ENCODE measurements at regions not wholly inside any gene's neighbourhood (a gene's known extent, or its start where the extent isn't known, plus 50 kb on each side); places are given as distances from the start of the nearest gene placed in this dataset.

GRCh38 chr9:91150998-91151717 is 210.6 kb downstream of the AUH start:
- no peak overlapping the region for H3K4me3 ChIP-seq (ENCODE audit: low read depth, low read length)
- TF ChIP-seq CTCF (IDR thresholded peaks at IDR 0.05; ENCODE audit: low read depth, low read length), result no peak

DNA sequence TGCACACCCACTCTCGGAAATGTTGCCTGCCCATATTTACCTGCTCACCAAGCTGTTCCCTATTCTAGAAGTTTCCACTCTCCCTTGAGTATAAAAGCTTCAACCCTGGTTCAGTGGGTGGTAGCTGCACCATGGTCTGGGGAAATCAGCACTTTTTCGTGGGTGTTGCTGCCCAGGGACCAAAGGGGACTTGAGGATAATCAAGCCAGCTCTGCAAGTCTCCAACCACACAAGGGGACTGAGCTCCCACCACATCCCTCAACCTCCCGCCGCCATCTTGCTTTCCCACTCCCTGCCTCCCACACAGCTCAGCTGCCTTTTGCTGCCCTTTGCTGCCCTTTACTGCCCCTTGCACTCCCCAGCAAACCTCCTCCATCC is 210.0 kb downstream of the AUH start:
- no peak overlapping the region for H3K4me3 ChIP-seq (ENCODE audit: low read depth, low read length)
- no peak for TF ChIP-seq CTCF (IDR thresholded peaks at IDR 0.05; ENCODE audit: low read depth, low read length)

DNA sequence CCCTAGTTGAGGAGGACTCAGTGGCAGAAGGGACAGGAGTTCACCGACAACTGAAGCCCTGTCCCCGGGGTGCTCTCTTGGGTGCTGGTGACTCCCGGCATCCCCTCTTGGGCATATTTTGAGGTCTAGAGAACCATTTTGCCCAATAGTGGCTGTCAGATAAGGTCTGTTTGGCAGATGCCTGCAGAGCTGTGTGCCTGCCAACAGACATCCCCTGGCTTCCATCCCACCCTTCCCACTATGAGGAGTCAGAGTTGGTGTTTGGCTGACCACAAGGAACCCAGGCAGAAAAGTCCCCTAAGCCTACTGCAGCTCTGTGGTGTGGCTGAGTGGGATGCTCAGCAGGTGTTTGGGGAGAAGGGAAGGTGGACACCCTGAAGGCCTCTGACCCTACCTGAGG is 207.0 kb downstream of the AUH start:
- no peak overlapping the region for H3K4me3 ChIP-seq (ENCODE audit: low read depth, low read length)
- TF ChIP-seq CTCF (IDR thresholded peaks at IDR 0.05; ENCODE audit: low read depth, low read length), result no peak

GRCh38 chr9:91155181-91155580 is 206.5 kb downstream of the AUH start:
- no peak overlapping the region for H3K4me3 ChIP-seq (ENCODE audit: low read depth, low read length)
- no peak for TF ChIP-seq CTCF (IDR thresholded peaks at IDR 0.05; ENCODE audit: low read depth, low read length)

DNA sequence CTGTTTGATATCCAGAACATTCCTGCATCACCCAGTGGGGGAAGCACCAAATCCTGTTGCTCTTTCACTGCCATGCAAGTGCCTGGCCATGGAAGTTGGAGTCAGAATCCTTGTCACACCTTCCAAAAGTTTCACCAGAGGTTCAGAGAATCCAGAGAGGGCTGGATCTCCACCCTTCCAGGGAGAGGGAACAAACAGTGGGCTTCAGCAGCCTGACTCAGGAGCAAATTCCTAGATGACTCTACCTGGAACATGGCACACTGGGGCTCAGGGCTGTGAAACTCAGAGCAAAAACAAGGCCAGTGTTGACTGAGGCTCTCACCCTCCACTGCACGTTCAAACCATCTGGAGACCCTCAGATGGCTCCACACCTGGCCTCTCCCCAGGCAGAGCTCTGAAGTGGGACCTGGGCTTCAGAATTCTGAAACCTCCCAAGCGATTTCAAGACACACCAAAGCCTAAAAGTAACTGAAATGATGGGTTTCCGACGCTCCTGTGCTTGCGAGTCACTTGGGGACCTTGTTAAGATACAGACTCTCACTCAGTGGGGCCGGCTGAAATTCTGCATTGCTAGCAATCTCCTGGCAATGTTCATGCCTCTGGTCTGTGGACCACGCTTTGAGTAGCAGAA is 205.9 kb downstream of the AUH start:
- H3K4me3 ChIP-seq (ENCODE audit: low read depth, low read length), result no peak overlapping the region
- no peak for TF ChIP-seq CTCF (IDR thresholded peaks at IDR 0.05; ENCODE audit: low read depth, low read length)

DNA sequence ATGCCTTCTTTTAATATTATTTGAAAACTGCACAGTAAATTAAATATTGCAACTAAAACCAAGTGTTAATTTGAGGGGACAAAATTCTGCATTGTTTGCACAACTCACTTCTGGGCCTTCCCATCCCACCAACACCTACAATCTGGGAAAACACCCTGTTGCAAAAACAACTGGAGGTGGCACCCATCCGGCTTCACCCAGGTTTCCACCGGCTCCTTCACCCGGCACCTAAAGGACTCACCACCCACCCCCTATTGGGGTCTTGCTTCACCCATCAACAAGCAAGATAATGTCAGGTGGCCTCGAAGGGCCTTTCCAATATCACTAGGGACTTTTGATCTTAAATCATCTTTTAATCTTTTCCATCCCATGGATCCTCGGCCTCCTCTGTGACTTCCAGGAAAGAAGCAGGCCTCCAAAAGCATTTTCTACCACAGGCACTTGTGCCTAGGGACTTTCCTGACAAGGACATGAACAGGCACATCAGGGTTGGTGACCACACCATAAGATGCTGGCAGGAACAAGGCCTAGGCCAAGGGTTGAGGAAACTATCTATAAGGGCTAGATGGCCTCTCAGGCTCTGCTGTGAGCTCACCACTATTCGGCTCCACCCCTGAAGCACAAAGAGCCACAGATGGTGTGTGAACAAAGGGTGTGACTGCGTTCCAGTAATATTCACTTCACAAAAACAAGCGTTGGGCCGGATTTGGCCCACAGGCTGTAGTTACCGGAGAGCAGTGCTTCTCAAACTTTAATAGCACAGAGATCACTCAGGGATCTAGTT is 205.1 kb downstream of the AUH start:
- no peak overlapping the region for H3K4me3 ChIP-seq (ENCODE audit: low read depth, low read length)
- no peak for TF ChIP-seq CTCF (IDR thresholded peaks at IDR 0.05; ENCODE audit: low read depth, low read length)

GRCh38 chr9:91157883-91158282 is 203.8 kb downstream of the AUH start:
- H3K4me3 ChIP-seq (ENCODE audit: low read depth, low read length), result no peak overlapping the region
- TF ChIP-seq CTCF (IDR thresholded peaks at IDR 0.05; ENCODE audit: low read depth, low read length), result no peak

Data from WI38 (cell line).